Stomach smooth muscle (tissue), 2 donors: ENCODE measurements at regions not wholly inside any gene's neighbourhood (a gene's known extent, or its start where the extent isn't known, plus 50 kb on each side); places are given as distances from the start of the nearest gene placed in this dataset.

Experiments used
- H3K27ac ChIP-seq: one replicate; pipeline ENCODE4 v1.7.0; 2013; ENCODE audit warnings: mild to moderate bottlenecking, low read length, inconsistent platforms
- H3K27me3 ChIP-seq, 2 donors: one replicate each; pipeline ENCODE4 v1.7.0; 2013; ENCODE audit warnings: low read length in 2 of 2; ENCODE audit not compliant: insufficient read depth in 2 of 2, control insufficient read depth in 1 of 2
- H3K36me3 ChIP-seq, 2 donors: one replicate each; pipeline ENCODE4 v1.7.0; 2013; ENCODE audit warnings: low read length in 2 of 2; ENCODE audit not compliant: control insufficient read depth in 2 of 2, insufficient read depth in 2 of 2
- H3K4me1 ChIP-seq: one replicate; pipeline ENCODE4 v1.7.0; 2013; ENCODE audit warnings: low read length; ENCODE audit not compliant: control insufficient read depth, insufficient read depth
- H3K4me3 ChIP-seq, 2 donors: one replicate each; pipeline ENCODE4 v1.7.0; 2013; ENCODE audit warnings: low read length in 2 of 2
- H3K9ac ChIP-seq, 2 donors: one replicate each; pipeline ENCODE4 v1.7.0; 2013; ENCODE audit warnings: low read length in 2 of 2, mild to moderate bottlenecking in 1 of 2
- H3K9me3 ChIP-seq, 2 donors: one replicate each; pipeline ENCODE4 v1.7.0; 2013; ENCODE audit warnings: low read length in 2 of 2; ENCODE audit not compliant: control insufficient read depth in 2 of 2
- donor health status: healthy.
- donor health status: Pancreatic carcinoma.

- H3K36me3 ChIP-seq, result no peaks in the 10 kb centered on the region
- no peak overlapping the region for H3K9ac ChIP-seq
- no peaks in the 10 kb centered on the region for H3K9me3 ChIP-seq
- no peak overlapping the region for H3K4me3 ChIP-seq
- H3K27ac ChIP-seq, result no peak overlapping the region
- H3K4me1 ChIP-seq, result no peaks in the 10 kb centered on the region
- no peaks in the 10 kb centered on the region for H3K27me3 ChIP-seq
Measured at GRCh38 chr12:89893972-89894706, 185.5 kb upstream of the ATP2B1 start.

- Histone ChIP-seq H3K4me3 (no peak overlapping the region), H3K27me3 (no peaks in the 10 kb centered on the region), H3K4me1 (no peaks in the 10 kb centered on the region), H3K9me3 (no peaks in the 10 kb centered on the region), H3K27ac (no peak overlapping the region), H3K9ac (no peak overlapping the region), H3K36me3 (no peaks in the 10 kb centered on the region)
Measured at GRCh38 chr12:89892436-89892835, 183.8 kb upstream of the ATP2B1 start.

DNA sequence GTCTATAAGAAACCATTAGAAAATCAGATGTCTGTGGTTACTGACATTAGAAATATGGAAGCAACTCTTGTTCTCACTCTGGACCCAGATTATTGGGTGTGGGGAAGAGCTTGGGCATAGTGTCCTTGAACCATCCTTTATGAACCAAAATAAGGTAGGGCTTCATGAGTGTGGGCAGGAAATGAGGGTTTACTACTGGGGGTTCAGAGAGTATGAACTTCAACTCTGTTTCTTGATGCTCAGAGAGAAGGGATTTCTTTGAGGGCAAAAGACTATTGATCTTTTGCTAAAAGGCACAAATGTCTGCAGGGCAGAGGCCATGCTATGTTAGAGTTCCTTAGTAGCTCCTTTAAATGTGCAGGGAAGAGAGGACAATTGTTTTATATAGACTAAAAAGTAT lies 183.3 kb upstream of the ATP2B1 start:
- no peak overlapping the region for H3K9ac ChIP-seq
- H3K4me3 ChIP-seq, result no peak overlapping the region
- no peak overlapping the region for H3K27ac ChIP-seq
- no peaks in the 10 kb centered on the region for H3K36me3 ChIP-seq
- H3K9me3 ChIP-seq, result no peaks in the 10 kb centered on the region
- H3K27me3 ChIP-seq, result no peaks in the 10 kb centered on the region
- no peaks in the 10 kb centered on the region for H3K4me1 ChIP-seq

- Histone ChIP-seq H3K36me3 (no peaks in the 10 kb centered on the region), H3K9me3 (no peaks in the 10 kb centered on the region), H3K9ac (no peak overlapping the region), H3K27me3 (no peaks in the 10 kb centered on the region), H3K4me1 (no peaks in the 10 kb centered on the region), H3K27ac (no peak overlapping the region), H3K4me3 (no peak overlapping the region)
Measured at GRCh38 chr12:89890161-89890560, 181.5 kb upstream of the ATP2B1 start.

DNA sequence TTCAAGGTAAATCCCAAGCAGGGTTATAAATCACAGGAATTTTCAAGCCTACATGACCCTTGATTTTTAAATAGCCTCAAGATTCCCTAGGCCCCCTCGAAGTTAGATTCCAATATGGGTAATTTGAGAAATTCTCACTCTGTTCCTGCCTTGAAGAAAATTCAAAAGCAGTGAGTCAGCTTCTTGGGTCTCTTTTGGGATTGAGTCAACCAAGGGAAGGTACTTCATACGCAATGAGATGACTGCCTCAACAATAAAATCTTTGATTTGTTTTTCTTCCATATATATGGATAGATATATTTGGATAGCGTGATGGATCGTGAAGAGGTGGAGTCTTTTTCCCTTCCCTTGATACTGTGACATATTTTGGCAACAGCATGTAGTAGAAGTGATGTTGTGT lies 180.4 kb upstream of the ATP2B1 start:
- no peak overlapping the region for H3K27ac ChIP-seq

GRCh38 chr12:89884952-89885351 lies 176.3 kb upstream of the ATP2B1 start:
- no peak overlapping the region for H3K27ac ChIP-seq
- no peaks in the 10 kb centered on the region for H3K4me1 ChIP-seq
- H3K27me3 ChIP-seq, result no peaks in the 10 kb centered on the region
- H3K4me3 ChIP-seq, result no peak overlapping the region
- no peak overlapping the region for H3K9ac ChIP-seq
- no peaks in the 10 kb centered on the region for H3K36me3 ChIP-seq
- no peaks in the 10 kb centered on the region for H3K9me3 ChIP-seq

More for the DNA sequence above, 180.4 kb upstream of the ATP2B1 start:
- Histone ChIP-seq H3K9me3 (no peaks in the 10 kb centered on the region), H3K27me3 (no peaks in the 10 kb centered on the region), H3K4me3 (no peak overlapping the region), H3K9ac (no peak overlapping the region), H3K4me1 (no peaks in the 10 kb centered on the region), H3K36me3 (no peaks in the 10 kb centered on the region)

DNA sequence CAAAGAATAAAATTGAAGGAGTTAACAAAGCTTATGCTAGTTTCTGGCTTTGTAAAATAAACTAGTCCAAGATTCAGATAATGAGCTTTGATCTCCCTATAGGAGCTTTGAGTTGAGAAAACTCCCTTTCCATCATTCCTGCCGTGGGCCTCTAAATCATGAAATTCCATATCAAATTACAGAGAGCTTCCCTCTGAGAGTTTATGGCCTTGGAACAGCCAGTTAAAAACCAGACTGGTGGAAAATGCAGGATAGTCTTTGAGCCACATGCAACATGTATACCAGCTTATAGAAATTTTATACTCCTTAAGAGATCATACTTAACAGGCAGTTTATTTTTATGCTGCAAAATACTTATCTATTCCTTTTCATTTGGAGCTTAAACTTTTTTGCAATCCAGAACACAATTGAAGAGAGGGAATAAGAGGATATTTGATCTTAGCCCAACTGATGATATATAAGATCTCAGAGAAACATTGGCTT lies 175.8 kb upstream of the ATP2B1 start:
- Histone ChIP-seq H3K36me3 (no peaks in the 10 kb centered on the region), H3K9ac (no peak overlapping the region), H3K4me1 (no peaks in the 10 kb centered on the region), H3K27ac (no peak overlapping the region), H3K9me3 (no peaks in the 10 kb centered on the region), H3K27me3 (no peaks in the 10 kb centered on the region), H3K4me3 (no peak overlapping the region)

- H3K4me1 ChIP-seq, result no peaks in the 10 kb centered on the region
- no peak overlapping the region for H3K9ac ChIP-seq
Measured at GRCh38 chr12:89883630-89884389, 175.2 kb upstream of the ATP2B1 start.

DNA sequence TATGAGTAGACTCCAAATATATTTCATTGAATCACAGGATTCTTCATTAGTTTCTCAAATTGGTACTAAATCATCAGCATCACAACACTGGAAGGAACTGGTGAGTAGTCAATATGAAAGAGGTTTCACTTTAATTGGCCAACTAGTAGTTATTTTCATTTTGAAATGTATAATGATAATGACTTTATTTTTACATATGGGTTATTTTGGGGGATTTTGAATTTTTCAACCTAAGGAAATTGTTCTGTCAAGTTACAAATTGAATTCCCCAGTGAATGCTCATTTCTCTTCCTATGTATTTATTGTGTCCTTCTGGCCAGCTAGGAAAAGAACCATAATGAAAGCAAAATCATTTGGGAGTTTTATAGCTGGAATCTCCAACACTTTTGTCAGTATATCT lies 174.2 kb upstream of the ATP2B1 start:
- no peaks in the 10 kb centered on the region for H3K4me1 ChIP-seq
- no peak overlapping the region for H3K27ac ChIP-seq
- no peak overlapping the region for H3K4me3 ChIP-seq
- H3K9me3 ChIP-seq, result no peaks in the 10 kb centered on the region
- no peak overlapping the region for H3K9ac ChIP-seq
- H3K36me3 ChIP-seq, result no peaks in the 10 kb centered on the region
- H3K27me3 ChIP-seq, result no peaks in the 10 kb centered on the region

More at GRCh38 chr12:89883630-89884389, 175.2 kb upstream of the ATP2B1 start:
- no peak overlapping the region for H3K27ac ChIP-seq
- no peak overlapping the region for H3K4me3 ChIP-seq
- no peaks in the 10 kb centered on the region for H3K36me3 ChIP-seq
- no peaks in the 10 kb centered on the region for H3K9me3 ChIP-seq
- no peaks in the 10 kb centered on the region for H3K27me3 ChIP-seq

DNA sequence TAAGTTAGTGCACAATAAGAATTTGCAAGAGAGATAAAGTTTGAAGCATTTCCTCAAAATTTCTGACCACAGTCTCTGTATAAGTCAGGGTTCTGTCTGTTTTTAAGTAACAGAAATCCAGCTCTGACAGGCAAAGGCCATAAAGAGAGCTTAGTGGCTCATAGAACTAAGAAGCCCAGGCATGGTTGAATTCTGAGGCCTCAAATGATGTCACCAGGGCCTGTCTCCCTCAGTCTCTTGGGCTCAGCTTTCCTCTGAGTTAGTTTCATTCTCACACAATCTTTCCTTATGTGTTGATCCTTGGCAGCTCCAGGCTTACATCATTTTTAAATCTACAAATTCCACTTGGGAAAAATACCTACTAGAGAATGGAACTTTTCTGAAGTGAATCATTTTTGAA lies 173.4 kb upstream of the ATP2B1 start:
- no peaks in the 10 kb centered on the region for H3K4me1 ChIP-seq
- no peaks in the 10 kb centered on the region for H3K27me3 ChIP-seq
- H3K27ac ChIP-seq, result no peak overlapping the region
- H3K9ac ChIP-seq, result no peak overlapping the region
- no peaks in the 10 kb centered on the region for H3K9me3 ChIP-seq
- H3K4me3 ChIP-seq, result no peak overlapping the region
- H3K36me3 ChIP-seq, result no peaks in the 10 kb centered on the region
